Upper lobe of right lung (tissue), 1 donor: ENCODE measurements at regions not wholly inside any gene's neighbourhood (a gene's known extent, or its start where the extent isn't known, plus 50 kb on each side); places are given as distances from the start of the nearest gene placed in this dataset.
"Not testable (repeated sequence)": the region's sequence is repeated elsewhere in the genome, so short reads cannot be mapped to it uniquely, and the experiment has no call there.

ENCODE experiments used
- ATAC-seq: fragments of 200-7000 bp; cut with Tn5 transposase; one replicate; pipeline ENCODE4 v1.9.1; 2020; ENCODE audit warnings: mild to moderate bottlenecking, moderate library complexity
- DNase-seq: peaks from one replicate; pipeline ENCODE4 v3.0.0-alpha.2; 2020
- H3K27ac ChIP-seq: fragments of 200-600 bp; one replicate; pipeline ENCODE4 v1.8.0; 2022
- H3K27me3 ChIP-seq: fragments of 200-600 bp; one replicate; pipeline ENCODE4 v1.8.0; 2022; ENCODE audit warnings: mild to moderate bottlenecking
- H3K36me3 ChIP-seq: fragments of 200-600 bp; one replicate; pipeline ENCODE4 v1.8.0; 2022
- H3K4me1 ChIP-seq: fragments of 200-600 bp; one replicate; pipeline ENCODE4 v1.8.0; 2022
- H3K4me3 ChIP-seq: fragments of 200-600 bp; one replicate; pipeline ENCODE4 v1.8.0; 2022; ENCODE audit warnings: mild to moderate bottlenecking
- H3K9me3 ChIP-seq: fragments of 200-600 bp; one replicate; pipeline ENCODE4 v1.8.0; 2022
- CTCF ChIP-seq: fragments of 200-600 bp; IDR thresholded peaks from one replicate; pipeline ENCODE4 v1.8.0; 2022; ENCODE audit warnings: antibody characterized with exemption
- intact Hi-C: fragments of 100-400 bp; cut with DNase I; formaldehyde crosslinking; loops from one replicate; pipeline ENCODE4 v1.11.0; 2022
- donor health status: DM: no; HTN: yes; CAD: no; lungs with severe emphysema.

DNA sequence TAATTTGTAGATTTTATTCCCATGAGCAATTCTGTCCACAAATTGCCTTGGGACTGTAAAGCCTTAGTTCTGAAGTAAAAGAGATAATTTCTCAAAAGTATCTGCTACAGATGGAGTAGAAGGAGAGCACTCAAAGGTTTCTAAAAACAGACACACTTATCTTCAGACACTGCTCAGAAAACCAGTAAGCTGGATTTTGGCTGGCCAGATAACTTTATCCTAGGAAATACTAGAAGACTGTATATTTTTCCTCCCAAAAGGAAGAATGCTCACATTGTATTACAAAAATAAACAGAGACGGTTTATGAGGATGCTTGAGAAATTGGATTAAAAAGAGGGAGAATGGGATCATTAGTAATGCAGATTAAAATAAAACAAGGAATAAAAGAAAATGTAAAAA lies 178.0 kb upstream of the IGFBP3 start:
- Histone ChIP-seq H3K4me1 (no peaks in the 10 kb centered on the region), H3K9me3 (no peaks in the 10 kb centered on the region), H3K36me3 (no peaks in the 10 kb centered on the region), H3K4me3 (no peak overlapping the region), H3K27me3 (no peaks in the 10 kb centered on the region), H3K27ac (no peak overlapping the region)
- DNase-seq: no peak
- ATAC-seq: no peak
- intact Hi-C loops: no loop called here
- TF ChIP-seq CTCF: no peak

DNA sequence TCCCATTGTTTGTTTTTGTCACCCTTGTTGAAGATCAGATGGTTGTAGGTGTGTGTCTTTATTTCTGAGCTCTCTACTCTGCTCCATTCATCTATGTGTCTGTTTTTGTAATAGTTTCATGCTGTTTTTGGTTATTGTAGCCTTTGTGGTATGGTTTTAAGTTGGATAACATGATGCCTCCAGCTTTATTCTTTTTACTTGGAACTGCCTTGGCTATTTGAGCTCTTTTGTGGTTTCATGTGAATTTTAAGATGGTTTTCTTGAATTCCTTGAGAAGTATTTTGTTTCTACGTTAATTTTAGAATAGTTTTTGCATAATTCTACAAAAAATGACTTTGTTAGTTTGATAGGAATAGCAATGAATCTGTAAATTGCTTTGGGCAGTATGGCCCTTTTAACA lies 170.0 kb upstream of the IGFBP3 start:
- no peaks in the 10 kb centered on the region for H3K9me3 ChIP-seq
- H3K27me3 ChIP-seq: no peaks in the 10 kb centered on the region
- no peaks in the 10 kb centered on the region for H3K36me3 ChIP-seq
- DNase-seq (no peak), ATAC-seq (no peak)
- no peak for TF ChIP-seq CTCF
- no peak overlapping the region for H3K4me3 ChIP-seq
- H3K4me1 ChIP-seq: no peaks in the 10 kb centered on the region
- intact Hi-C loops: no loop called here
- H3K27ac ChIP-seq: no peak overlapping the region

GRCh38 chr7:46089281-46089680 lies 168.2 kb upstream of the IGFBP3 start:
- H3K27me3 ChIP-seq: no peaks in the 10 kb centered on the region
- intact Hi-C loops: no loop called here
- no peak for ATAC-seq
- no peak overlapping the region for H3K4me3 ChIP-seq
- TF ChIP-seq CTCF: no peak
- H3K27ac ChIP-seq: no peak overlapping the region
- no peaks in the 10 kb centered on the region for H3K9me3 ChIP-seq
- H3K4me1 ChIP-seq: no peaks in the 10 kb centered on the region
- no peaks in the 10 kb centered on the region for H3K36me3 ChIP-seq
- DNase-seq: no peak

DNA sequence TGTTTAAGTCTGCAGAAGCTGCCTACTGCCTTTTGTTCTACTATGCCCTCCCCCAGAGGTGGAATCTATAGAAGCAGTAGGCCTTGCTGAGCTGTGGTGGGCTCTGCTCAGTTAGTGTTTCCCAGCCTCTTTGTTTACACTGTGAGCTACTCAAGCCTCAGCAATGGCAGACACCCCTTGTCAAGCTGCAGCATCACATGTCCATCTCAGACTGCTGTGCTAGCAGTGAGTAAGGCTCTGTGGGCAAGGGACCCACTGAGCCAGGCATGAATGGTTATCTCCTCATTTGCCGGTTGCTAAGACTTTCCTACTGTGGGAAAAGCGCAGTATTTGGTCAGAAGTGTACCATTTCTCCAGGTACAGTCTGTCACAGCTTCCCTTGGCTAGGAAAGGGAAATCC lies 167.4 kb upstream of the IGFBP3 start:
- DNase-seq, H3K4me1 ChIP-seq, ATAC-seq, H3K9me3 ChIP-seq, H3K4me3 ChIP-seq, H3K36me3 ChIP-seq, H3K27me3 ChIP-seq, intact Hi-C loops, H3K27ac ChIP-seq: not testable (repeated sequence)

- Histone ChIP-seq H3K4me1 (no peaks in the 10 kb centered on the region), H3K27me3 (no peaks in the 10 kb centered on the region), H3K9me3 (no peaks in the 10 kb centered on the region), H3K27ac (no peak overlapping the region), H3K36me3 (no peaks in the 10 kb centered on the region), H3K4me3 (no peak overlapping the region)
- intact Hi-C loops: no loop called here
- TF ChIP-seq CTCF: no peak
- no peak for ATAC-seq
- no peak for DNase-seq
Observed at GRCh38 chr7:46080595-46081159, 159.6 kb upstream of the IGFBP3 start.

GRCh38 chr7:46079421-46079820 lies 158.3 kb upstream of the IGFBP3 start:
- H3K4me1 ChIP-seq: no peaks in the 10 kb centered on the region
- no peaks in the 10 kb centered on the region for H3K27me3 ChIP-seq
- no peak for TF ChIP-seq CTCF
- ATAC-seq: no peak
- no peak for DNase-seq
- no peaks in the 10 kb centered on the region for H3K9me3 ChIP-seq
- intact Hi-C loops: no loop called here
- H3K4me3 ChIP-seq: no peak overlapping the region
- no peak overlapping the region for H3K27ac ChIP-seq
- no peaks in the 10 kb centered on the region for H3K36me3 ChIP-seq
